ENCODE measurements at regions not wholly inside any gene's neighbourhood (a gene's known extent, or its start where the extent isn't known, plus 50 kb on each side); places are given as distances from the start of the nearest gene placed in this dataset.

GRCh38 chr5:124239572-124239971 is 506.9 kb downstream of the ZNF608 start:
- TF ChIP-seq, protein P1, sequence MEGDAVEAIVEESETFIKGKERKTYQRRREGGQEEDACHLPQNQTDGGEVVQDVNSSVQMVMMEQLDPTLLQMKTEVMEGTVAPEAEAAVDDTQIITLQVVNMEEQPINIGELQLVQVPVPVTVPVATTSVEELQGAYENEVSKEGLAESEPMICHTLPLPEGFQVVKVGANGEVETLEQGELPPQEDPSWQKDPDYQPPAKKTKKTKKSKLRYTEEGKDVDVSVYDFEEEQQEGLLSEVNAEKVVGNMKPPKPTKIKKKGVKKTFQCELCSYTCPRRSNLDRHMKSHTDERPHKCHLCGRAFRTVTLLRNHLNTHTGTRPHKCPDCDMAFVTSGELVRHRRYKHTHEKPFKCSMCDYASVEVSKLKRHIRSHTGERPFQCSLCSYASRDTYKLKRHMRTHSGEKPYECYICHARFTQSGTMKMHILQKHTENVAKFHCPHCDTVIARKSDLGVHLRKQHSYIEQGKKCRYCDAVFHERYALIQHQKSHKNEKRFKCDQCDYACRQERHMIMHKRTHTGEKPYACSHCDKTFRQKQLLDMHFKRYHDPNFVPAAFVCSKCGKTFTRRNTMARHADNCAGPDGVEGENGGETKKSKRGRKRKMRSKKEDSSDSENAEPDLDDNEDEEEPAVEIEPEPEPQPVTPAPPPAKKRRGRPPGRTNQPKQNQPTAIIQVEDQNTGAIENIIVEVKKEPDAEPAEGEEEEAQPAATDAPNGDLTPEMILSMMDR (conservative IDR thresholded peaks at IDR 0.05 in 1 of 2, IDR thresholded peaks at IDR 0.05 in 1 of 2; ENCODE audit: low read depth in 1 of 2, low read length in 2 of 2): no peak
- no peak for TF ChIP-seq EZH2 (IDR thresholded peaks at IDR 0.05; ENCODE audit: low read length, missing control alignments)

Data from fibroblast of lung (primary cell).